Fibroblast of mammary gland (primary cell): ENCODE measurements at regions not wholly inside any gene's neighbourhood (a gene's known extent, or its start where the extent isn't known, plus 50 kb on each side); places are given as distances from the start of the nearest gene placed in this dataset.

ENCODE experiments used
- DNase-seq: peaks from one replicate; pipeline ENCODE4 v3.0.0-alpha.2; 2010; ENCODE audit warnings: low read depth
- H3K4me3 ChIP-seq: 2 replicates; pipeline ENCODE4 v1.5.1; 2011; ENCODE audit warnings: low read depth, mild to moderate bottlenecking, low read length, moderate library complexity; ENCODE audit not compliant: control insufficient read depth
- TF ChIP-seq, protein P1 (sequence below): conservative IDR thresholded peaks from 2 replicates; pipeline ENCODE4 v1.5.1; 2011; ENCODE audit warnings: low read depth, low read length, inconsistent platforms; ENCODE audit not compliant: control insufficient read depth, insufficient read depth

GRCh38 chr20:19100975-19101374 lies 111.5 kb upstream of the SLC24A3 start:
- DNase-seq = no peak
- TF ChIP-seq, protein P1, sequence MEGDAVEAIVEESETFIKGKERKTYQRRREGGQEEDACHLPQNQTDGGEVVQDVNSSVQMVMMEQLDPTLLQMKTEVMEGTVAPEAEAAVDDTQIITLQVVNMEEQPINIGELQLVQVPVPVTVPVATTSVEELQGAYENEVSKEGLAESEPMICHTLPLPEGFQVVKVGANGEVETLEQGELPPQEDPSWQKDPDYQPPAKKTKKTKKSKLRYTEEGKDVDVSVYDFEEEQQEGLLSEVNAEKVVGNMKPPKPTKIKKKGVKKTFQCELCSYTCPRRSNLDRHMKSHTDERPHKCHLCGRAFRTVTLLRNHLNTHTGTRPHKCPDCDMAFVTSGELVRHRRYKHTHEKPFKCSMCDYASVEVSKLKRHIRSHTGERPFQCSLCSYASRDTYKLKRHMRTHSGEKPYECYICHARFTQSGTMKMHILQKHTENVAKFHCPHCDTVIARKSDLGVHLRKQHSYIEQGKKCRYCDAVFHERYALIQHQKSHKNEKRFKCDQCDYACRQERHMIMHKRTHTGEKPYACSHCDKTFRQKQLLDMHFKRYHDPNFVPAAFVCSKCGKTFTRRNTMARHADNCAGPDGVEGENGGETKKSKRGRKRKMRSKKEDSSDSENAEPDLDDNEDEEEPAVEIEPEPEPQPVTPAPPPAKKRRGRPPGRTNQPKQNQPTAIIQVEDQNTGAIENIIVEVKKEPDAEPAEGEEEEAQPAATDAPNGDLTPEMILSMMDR = no peak
- H3K4me3 ChIP-seq = no peak overlapping the region

GRCh38 chr20:19104186-19104585 lies 108.3 kb upstream of the SLC24A3 start:
- no peak overlapping the region for H3K4me3 ChIP-seq

GRCh38 chr20:19108155-19108554 lies 104.3 kb upstream of the SLC24A3 start:
- TF ChIP-seq, protein P1 = no peak
- DNase-seq = no peak
- no peak overlapping the region for H3K4me3 ChIP-seq

More at GRCh38 chr20:19104186-19104585, 108.3 kb upstream of the SLC24A3 start:
- DNase-seq = no peak
- TF ChIP-seq, protein P1 = no peak

GRCh38 chr20:19110285-19110684 lies 102.2 kb upstream of the SLC24A3 start:
- H3K4me3 ChIP-seq = no peak overlapping the region
- TF ChIP-seq, protein P1 = no peak
- DNase-seq = no peak

DNA sequence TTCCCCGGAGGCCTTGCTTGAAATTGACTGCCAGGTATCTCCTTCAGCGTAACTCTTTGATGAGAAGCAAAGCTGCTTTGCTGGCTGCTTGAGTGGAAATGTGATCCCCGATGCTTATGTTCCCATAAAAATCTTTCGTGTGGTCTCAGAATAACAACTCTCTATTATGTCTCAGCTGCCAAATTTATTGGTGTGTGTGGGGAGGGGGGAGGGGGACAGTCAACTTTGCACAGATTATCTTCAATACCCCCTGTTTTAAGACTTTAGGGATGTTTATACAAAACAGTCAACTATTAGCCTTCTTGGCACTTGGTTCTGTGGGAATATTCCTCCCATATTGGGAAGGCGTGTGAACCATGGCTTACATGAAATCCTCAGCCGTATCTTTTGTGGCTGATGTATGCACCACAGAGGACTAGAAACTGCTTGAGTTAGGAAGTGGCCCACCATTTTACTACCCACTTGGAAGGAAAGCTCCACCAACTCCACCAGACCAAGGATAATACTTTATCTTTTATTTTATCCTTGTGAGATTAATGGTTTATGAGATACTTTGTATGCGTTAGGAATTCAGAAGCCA lies 101.5 kb upstream of the SLC24A3 start:
- no peak for DNase-seq
- no peak overlapping the region for H3K4me3 ChIP-seq
- TF ChIP-seq, protein P1 = no peak

- H3K4me3 ChIP-seq = no peak overlapping the region
- DNase-seq = no peak
- TF ChIP-seq, protein P1 = no peak
Observed at GRCh38 chr20:19112828-19113227, 99.6 kb upstream of the SLC24A3 start.
